HG03025 (cell line): ENCODE measurements at regions not wholly inside any gene's neighbourhood (a gene's known extent, or its start where the extent isn't known, plus 50 kb on each side); places are given as distances from the start of the nearest gene placed in this dataset.
"Not testable (repeated sequence)": the region's sequence is repeated elsewhere in the genome, so short reads cannot be mapped to it uniquely, and the experiment has no call there.

ENCODE experiments used
- ATAC-seq: cut with Tn5 transposase; IDR thresholded peaks from one replicate; pipeline ENCODE4 v1.9.1; 2021; ENCODE audit warnings: mild to moderate bottlenecking, moderate library complexity; ENCODE audit not compliant: unreplicated experiment, low FRiP score

- ATAC-seq, result no peak
Measured at GRCh38 chr5:102554082-102554481, 55.3 kb upstream of the SLCO6A1 start.

- ATAC-seq, result no peak
Measured at GRCh38 chr5:102554728-102555127, 55.9 kb upstream of the SLCO6A1 start.

- no peak for ATAC-seq
Measured at GRCh38 chr5:102561894-102562760, 63.3 kb upstream of the SLCO6A1 start.

- no peak for ATAC-seq
Measured at GRCh38 chr5:102570747-102571146, 71.9 kb upstream of the SLCO6A1 start.

- no peak for ATAC-seq
Measured at GRCh38 chr5:102578362-102578761, 79.6 kb upstream of the SLCO6A1 start.

GRCh38 chr5:102579379-102579778 lies 80.6 kb upstream of the SLCO6A1 start:
- ATAC-seq, result no peak

- ATAC-seq, result no peak
Measured at GRCh38 chr5:102581011-102581410, 82.2 kb upstream of the SLCO6A1 start.

- no peak for ATAC-seq
Measured at GRCh38 chr5:102582696-102583095, 83.9 kb upstream of the SLCO6A1 start.

GRCh38 chr5:102583276-102584124 lies 84.7 kb upstream of the SLCO6A1 start:
- ATAC-seq, result no peak

- ATAC-seq, result no peak
Measured at GRCh38 chr5:102589661-102590060, 90.9 kb upstream of the SLCO6A1 start.

- no peak for ATAC-seq
Measured at GRCh38 chr5:102590467-102590866, 91.7 kb upstream of the SLCO6A1 start.

- ATAC-seq, result peak; percentile 65
Measured at GRCh38 chr5:102591650-102592049, 92.8 kb upstream of the SLCO6A1 start.

- not testable (repeated sequence) for ATAC-seq
Measured at GRCh38 chr5:102592586-102592985, 93.8 kb upstream of the SLCO6A1 start.

GRCh38 chr5:102594192-102594591 lies 95.4 kb upstream of the SLCO6A1 start:
- ATAC-seq, result no peak

GRCh38 chr5:102595332-102595731 lies 96.5 kb upstream of the SLCO6A1 start:
- ATAC-seq, result no peak

- peak; percentile 59 for ATAC-seq
Measured at GRCh38 chr5:102596113-102596512, 97.3 kb upstream of the SLCO6A1 start.

- no peak for ATAC-seq
Measured at GRCh38 chr5:102596951-102597350, 98.2 kb upstream of the SLCO6A1 start.

- ATAC-seq, result no peak
Measured at GRCh38 chr5:102599289-102599688, 100.5 kb upstream of the SLCO6A1 start.

- ATAC-seq, result no peak
Measured at GRCh38 chr5:102600964-102601363, 102.2 kb upstream of the SLCO6A1 start.

- no peak for ATAC-seq
Measured at GRCh38 chr5:102603670-102604069, 104.9 kb upstream of the SLCO6A1 start.

- no peak for ATAC-seq
Measured at GRCh38 chr5:102608414-102608813, 109.6 kb upstream of the SLCO6A1 start.
